ENCODE measurements at regions not wholly inside any gene's neighbourhood (a gene's known extent, or its start where the extent isn't known, plus 50 kb on each side); places are given as distances from the start of the nearest gene placed in this dataset.
A peak's percentile ranks its signal among the peaks of the same experiment; 100 is the strongest.

DNA sequence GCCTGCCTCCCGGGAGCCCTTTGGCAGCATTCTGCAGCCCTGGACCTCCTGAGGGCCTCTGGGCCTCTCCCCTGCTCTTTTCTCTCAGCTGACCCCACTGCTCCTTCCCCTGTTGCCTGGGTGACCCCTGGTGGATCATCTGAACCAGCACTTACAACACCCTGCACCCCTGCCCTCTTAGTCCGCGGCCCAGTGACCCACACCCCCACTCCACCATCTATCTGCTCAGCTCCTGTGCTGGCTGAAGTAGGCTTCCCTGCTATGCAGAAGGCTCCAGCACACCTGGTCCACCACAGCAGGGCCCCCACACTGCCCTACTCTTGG, 74.0 kb downstream of the DMRTA2 start:
- TF ChIP-seq EP300 (IDR thresholded peaks at IDR 0.05; ENCODE audit: borderline replicate concordance), result no peak

DNA sequence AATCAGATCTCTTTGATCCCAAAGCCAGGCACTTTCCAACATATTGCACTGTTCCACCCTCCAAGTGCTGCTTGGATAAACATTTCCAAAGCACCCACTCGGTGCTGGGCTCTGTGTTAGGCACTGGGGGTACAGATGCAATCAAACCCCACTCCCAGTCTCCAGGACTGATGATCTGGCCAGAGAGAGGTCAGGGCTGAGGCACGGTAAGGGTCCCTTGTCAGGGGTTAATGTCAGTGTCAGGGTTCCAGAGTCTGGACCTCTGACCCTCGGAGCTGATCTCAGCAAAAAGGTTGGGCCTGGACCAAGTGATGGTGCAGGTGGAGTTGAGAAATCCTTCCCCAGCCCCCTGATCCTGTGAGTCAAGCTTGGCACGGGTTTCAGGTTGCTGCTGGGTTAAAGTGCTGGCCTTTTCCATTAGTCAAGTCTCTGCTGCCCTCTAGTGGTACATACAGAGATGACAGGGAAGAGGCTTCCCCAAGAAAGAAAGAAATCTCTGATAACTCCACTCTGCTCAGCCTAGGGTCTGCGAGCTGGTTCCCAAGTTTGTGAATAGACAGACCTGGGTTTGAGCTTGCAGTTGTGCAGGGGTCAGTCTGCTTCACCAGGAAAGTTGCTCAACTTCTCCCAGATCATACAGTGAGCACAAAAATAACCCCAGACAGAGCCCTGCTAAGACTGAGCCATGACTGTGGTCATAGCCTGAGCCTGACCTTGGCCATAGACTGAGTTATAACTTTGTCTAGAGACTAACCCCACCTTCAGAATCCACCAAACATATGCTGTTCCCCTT, 74.6 kb downstream of the DMRTA2 start:
- TF ChIP-seq TEAD4 (IDR thresholded peaks at IDR 0.05), result no peak
- peak; percentile 82 for TF ChIP-seq RAD21 (IDR thresholded peaks at IDR 0.05; ENCODE audit: low read depth)

DNA sequence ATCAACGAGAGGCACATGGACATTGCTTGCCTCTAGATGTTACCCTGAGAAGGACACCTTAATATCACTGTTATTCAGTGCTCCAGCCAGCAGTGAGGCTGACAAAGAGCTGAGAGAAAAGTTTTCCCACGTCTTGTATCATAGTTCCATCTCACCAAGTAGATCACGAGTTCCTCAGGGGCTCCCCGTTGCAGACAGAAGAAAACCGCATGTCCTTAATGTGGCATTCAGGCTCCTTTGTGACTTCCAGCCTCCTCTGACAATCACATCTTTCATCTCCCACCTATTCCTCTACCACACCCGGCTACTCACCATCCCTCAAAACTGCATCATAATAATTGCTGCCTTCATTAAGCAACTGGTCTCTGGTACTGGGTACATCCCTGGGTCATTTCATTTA, 75.3 kb downstream of the DMRTA2 start:
- TF ChIP-seq NFIC (IDR thresholded peaks at IDR 0.05), result no peak
- TF ChIP-seq FOXM1 (IDR thresholded peaks at IDR 0.05; ENCODE audit: borderline replicate concordance, low read depth), result no peak
- TF ChIP-seq CREB1 (IDR thresholded peaks at IDR 0.05; ENCODE audit: low read depth), result no peak
- no peak for TF ChIP-seq ZBTB7A (IDR thresholded peaks at IDR 0.05; ENCODE audit: low read depth)
- TF ChIP-seq, protein P1, sequence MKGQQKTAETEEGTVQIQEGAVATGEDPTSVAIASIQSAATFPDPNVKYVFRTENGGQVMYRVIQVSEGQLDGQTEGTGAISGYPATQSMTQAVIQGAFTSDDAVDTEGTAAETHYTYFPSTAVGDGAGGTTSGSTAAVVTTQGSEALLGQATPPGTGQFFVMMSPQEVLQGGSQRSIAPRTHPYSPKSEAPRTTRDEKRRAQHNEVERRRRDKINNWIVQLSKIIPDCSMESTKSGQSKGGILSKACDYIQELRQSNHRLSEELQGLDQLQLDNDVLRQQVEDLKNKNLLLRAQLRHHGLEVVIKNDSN (IDR thresholded peaks at IDR 0.05), result no peak
- no peak for TF ChIP-seq CEBPB (IDR thresholded peaks at IDR 0.05)
- TF ChIP-seq TEAD4 (IDR thresholded peaks at IDR 0.05), result no peak
- no peak for TF ChIP-seq TCF12 (IDR thresholded peaks at IDR 0.05; ENCODE audit: low read depth)
- TF ChIP-seq YY1 (IDR thresholded peaks at IDR 0.05; ENCODE audit: low read depth), result no peak
- no peak for TF ChIP-seq RAD21 (IDR thresholded peaks at IDR 0.05; ENCODE audit: low read depth)
- no peak for TF ChIP-seq TAF1 (IDR thresholded peaks at IDR 0.05; ENCODE audit: low read depth)
- no peak for TF ChIP-seq EP300 (IDR thresholded peaks at IDR 0.05; ENCODE audit: borderline replicate concordance)

DNA sequence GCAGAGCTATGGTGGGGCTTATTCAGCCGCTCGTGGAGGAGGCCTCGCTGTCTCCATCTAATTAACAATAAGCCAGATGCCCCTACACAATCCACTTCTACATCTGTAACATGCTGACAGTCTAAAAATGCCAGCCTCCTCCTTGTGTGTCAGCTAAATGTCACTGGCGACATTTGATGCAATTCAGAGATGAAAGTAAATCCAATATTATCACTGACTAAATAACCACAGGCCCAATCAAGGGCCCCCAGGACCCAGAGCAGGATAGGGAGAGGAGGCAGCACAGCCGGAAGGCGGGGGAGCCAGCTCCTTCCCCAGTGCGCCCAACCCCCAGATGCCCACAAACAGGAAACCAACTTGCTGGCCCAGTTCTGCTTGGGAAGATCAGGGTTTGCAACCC, 76.6 kb downstream of the DMRTA2 start:
- TF ChIP-seq FOXM1 (IDR thresholded peaks at IDR 0.05; ENCODE audit: borderline replicate concordance, low read depth), result no peak
- TF ChIP-seq, protein P2, sequence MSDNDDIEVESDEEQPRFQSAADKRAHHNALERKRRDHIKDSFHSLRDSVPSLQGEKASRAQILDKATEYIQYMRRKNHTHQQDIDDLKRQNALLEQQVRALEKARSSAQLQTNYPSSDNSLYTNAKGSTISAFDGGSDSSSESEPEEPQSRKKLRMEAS (IDR thresholded peaks at IDR 0.05), result no peak
- no peak for TF ChIP-seq CREB1 (IDR thresholded peaks at IDR 0.05; ENCODE audit: low read depth)
- TF ChIP-seq ZBTB7A (IDR thresholded peaks at IDR 0.05; ENCODE audit: low read depth), result no peak
- no peak for TF ChIP-seq TAF1 (IDR thresholded peaks at IDR 0.05; ENCODE audit: low read depth)
- TF ChIP-seq, protein P3, sequence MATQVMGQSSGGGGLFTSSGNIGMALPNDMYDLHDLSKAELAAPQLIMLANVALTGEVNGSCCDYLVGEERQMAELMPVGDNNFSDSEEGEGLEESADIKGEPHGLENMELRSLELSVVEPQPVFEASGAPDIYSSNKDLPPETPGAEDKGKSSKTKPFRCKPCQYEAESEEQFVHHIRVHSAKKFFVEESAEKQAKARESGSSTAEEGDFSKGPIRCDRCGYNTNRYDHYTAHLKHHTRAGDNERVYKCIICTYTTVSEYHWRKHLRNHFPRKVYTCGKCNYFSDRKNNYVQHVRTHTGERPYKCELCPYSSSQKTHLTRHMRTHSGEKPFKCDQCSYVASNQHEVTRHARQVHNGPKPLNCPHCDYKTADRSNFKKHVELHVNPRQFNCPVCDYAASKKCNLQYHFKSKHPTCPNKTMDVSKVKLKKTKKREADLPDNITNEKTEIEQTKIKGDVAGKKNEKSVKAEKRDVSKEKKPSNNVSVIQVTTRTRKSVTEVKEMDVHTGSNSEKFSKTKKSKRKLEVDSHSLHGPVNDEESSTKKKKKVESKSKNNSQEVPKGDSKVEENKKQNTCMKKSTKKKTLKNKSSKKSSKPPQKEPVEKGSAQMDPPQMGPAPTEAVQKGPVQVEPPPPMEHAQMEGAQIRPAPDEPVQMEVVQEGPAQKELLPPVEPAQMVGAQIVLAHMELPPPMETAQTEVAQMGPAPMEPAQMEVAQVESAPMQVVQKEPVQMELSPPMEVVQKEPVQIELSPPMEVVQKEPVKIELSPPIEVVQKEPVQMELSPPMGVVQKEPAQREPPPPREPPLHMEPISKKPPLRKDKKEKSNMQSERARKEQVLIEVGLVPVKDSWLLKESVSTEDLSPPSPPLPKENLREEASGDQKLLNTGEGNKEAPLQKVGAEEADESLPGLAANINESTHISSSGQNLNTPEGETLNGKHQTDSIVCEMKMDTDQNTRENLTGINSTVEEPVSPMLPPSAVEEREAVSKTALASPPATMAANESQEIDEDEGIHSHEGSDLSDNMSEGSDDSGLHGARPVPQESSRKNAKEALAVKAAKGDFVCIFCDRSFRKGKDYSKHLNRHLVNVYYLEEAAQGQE (IDR thresholded peaks at IDR 0.05; ENCODE audit: low read depth), result no peak
- TF ChIP-seq, protein P1 (IDR thresholded peaks at IDR 0.05), result no peak
- no peak for TF ChIP-seq TEAD4 (IDR thresholded peaks at IDR 0.05)
- no peak for TF ChIP-seq NFIC (IDR thresholded peaks at IDR 0.05)
- TF ChIP-seq EGR1 (IDR thresholded peaks at IDR 0.05), result no peak
- TF ChIP-seq RAD21 (IDR thresholded peaks at IDR 0.05; ENCODE audit: low read depth), result no peak
- no peak for TF ChIP-seq CEBPB (IDR thresholded peaks at IDR 0.05)
- no peak for TF ChIP-seq YY1 (IDR thresholded peaks at IDR 0.05; ENCODE audit: low read depth)
- TF ChIP-seq TCF12 (IDR thresholded peaks at IDR 0.05; ENCODE audit: low read depth), result no peak
- TF ChIP-seq EP300 (IDR thresholded peaks at IDR 0.05; ENCODE audit: borderline replicate concordance), result no peak

DNA sequence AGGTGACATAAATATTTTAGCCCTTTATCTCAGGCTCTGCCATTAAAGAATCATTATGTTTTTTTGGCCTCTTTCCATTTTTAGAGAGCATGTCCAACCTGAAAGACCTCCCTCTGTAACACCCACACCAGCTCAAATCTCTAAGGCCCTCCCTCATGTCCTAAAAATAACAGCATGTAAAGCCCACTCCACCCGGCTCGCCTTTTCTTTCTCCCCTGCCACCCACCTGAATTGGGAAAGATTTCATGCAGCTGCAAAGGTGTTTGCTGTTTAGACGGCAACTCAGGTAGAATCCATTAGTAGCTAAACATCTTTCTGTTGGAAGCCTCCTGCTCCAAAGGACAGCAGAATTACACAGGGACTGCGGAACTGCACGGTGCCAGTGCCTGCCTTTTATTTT, 79.9 kb downstream of the DMRTA2 start:
- TF ChIP-seq CREB1 (IDR thresholded peaks at IDR 0.05; ENCODE audit: low read depth) (no peak), FOXM1 (IDR thresholded peaks at IDR 0.05; ENCODE audit: borderline replicate concordance, low read depth) (no peak), TCF12 (IDR thresholded peaks at IDR 0.05; ENCODE audit: low read depth) (no peak), YY1 (IDR thresholded peaks at IDR 0.05; ENCODE audit: low read depth) (no peak), TAF1 (IDR thresholded peaks at IDR 0.05; ENCODE audit: low read depth) (no peak)
- TF ChIP-seq, protein P3 (IDR thresholded peaks at IDR 0.05; ENCODE audit: low read depth), result no peak
- TF ChIP-seq, protein P2 (IDR thresholded peaks at IDR 0.05), result no peak

DNA sequence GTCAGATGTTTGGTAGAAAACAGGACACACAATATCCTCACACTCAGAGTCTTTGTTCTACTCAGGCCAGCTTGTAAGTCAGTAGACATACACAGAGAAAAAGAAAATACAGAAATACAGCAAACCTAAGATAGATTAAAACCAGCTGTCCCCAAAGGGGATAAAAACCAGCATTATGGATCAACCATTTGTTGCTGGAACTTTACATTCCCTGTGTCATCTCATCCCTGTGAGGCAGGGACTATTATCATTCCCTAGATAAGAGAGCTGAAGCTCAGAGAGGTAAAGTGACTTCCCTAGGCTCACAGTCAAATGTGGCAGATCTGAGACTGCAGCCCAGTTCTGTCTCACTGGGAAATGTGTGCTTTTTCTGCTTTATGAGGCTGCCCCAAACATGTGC, 80.7 kb downstream of the DMRTA2 start:
- TF ChIP-seq EGR1 (IDR thresholded peaks at IDR 0.05) (no peak), EP300 (IDR thresholded peaks at IDR 0.05; ENCODE audit: borderline replicate concordance) (no peak), NFIC (IDR thresholded peaks at IDR 0.05) (no peak), TCF12 (IDR thresholded peaks at IDR 0.05; ENCODE audit: low read depth) (no peak), FOXM1 (IDR thresholded peaks at IDR 0.05; ENCODE audit: borderline replicate concordance, low read depth) (no peak), CEBPB (IDR thresholded peaks at IDR 0.05) (no peak), CREB1 (IDR thresholded peaks at IDR 0.05; ENCODE audit: low read depth) (no peak), TAF1 (IDR thresholded peaks at IDR 0.05; ENCODE audit: low read depth) (no peak), TEAD4 (IDR thresholded peaks at IDR 0.05) (no peak), YY1 (IDR thresholded peaks at IDR 0.05; ENCODE audit: low read depth) (no peak), ZBTB7A (IDR thresholded peaks at IDR 0.05; ENCODE audit: low read depth) (no peak)
- TF ChIP-seq, protein P3 (IDR thresholded peaks at IDR 0.05; ENCODE audit: low read depth), result no peak
- TF ChIP-seq, protein P2 (IDR thresholded peaks at IDR 0.05), result no peak
- TF ChIP-seq, protein P1 (IDR thresholded peaks at IDR 0.05), result no peak
